Neural crest cell (in vitro differentiated cells): ENCODE measurements at regions not wholly inside any gene's neighbourhood (a gene's known extent, or its start where the extent isn't known, plus 50 kb on each side); places are given as distances from the start of the nearest gene placed in this dataset.

Experiments used
- DNase-seq: peaks from one replicate; pipeline ENCODE4 v3.0.0; 2021; ENCODE audit warnings: low read depth, mixed read lengths, low spot score
- H3K27ac Mint-ChIP-seq: one replicate; pipeline ENCODE4 v1.8.0; 2021; ENCODE audit warnings: mild to moderate bottlenecking, mixed read lengths; ENCODE audit not compliant: unreplicated experiment
- H3K27me3 Mint-ChIP-seq: 2 replicates; pipeline ENCODE4 v1.8.0; 2021; ENCODE audit warnings: low read depth, mild to moderate bottlenecking, mixed read lengths
- H3K36me3 Mint-ChIP-seq: 2 replicates; pipeline ENCODE4 v1.8.0; 2021; ENCODE audit warnings: low read depth, mild to moderate bottlenecking, mixed read lengths
- H3K4me1 Mint-ChIP-seq: 2 replicates; pipeline ENCODE4 v1.8.0; 2021; ENCODE audit warnings: mixed read lengths
- H3K4me3 Mint-ChIP-seq: one replicate; pipeline ENCODE4 v1.8.0; 2021; ENCODE audit warnings: mild to moderate bottlenecking, mixed read lengths
- H3K9me3 Mint-ChIP-seq: 2 replicates; pipeline ENCODE4 v1.8.0; 2021; ENCODE audit warnings: mixed read lengths
- TF ChIP-seq, protein P1 (sequence below): fragments of 200-600 bp; sonication (generic); conservative IDR thresholded peaks from 2 replicates; pipeline ENCODE4 v1.5.0; 2021; ENCODE audit warnings: antibody characterized with exemption, mild to moderate bottlenecking

DNA sequence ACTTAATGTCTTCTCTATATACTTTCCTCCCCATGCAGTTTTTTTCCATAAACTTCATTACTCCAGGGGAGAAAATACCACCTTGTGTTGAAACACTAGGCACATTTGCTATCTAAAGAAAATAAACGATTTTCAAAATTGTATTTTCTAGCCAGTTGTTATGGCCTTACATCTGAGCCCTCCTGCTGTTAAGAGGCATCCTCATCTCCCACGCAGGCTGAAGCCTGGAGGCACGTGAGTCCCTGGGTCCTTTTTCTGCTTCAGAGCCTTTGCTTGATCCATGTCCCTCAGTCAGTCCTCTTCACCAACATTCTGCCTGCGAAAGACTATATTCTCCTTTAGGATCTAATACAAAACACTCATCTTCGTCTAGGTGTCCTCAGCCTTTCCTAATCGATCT, 479.6 kb upstream of the ZNF717 start:
- no peak for DNase-seq
- TF ChIP-seq, protein P1, sequence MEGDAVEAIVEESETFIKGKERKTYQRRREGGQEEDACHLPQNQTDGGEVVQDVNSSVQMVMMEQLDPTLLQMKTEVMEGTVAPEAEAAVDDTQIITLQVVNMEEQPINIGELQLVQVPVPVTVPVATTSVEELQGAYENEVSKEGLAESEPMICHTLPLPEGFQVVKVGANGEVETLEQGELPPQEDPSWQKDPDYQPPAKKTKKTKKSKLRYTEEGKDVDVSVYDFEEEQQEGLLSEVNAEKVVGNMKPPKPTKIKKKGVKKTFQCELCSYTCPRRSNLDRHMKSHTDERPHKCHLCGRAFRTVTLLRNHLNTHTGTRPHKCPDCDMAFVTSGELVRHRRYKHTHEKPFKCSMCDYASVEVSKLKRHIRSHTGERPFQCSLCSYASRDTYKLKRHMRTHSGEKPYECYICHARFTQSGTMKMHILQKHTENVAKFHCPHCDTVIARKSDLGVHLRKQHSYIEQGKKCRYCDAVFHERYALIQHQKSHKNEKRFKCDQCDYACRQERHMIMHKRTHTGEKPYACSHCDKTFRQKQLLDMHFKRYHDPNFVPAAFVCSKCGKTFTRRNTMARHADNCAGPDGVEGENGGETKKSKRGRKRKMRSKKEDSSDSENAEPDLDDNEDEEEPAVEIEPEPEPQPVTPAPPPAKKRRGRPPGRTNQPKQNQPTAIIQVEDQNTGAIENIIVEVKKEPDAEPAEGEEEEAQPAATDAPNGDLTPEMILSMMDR: no peak
- Mint-ChIP-seq H3K27me3 (no peaks in the 10 kb centered on the region), H3K27ac (no peak overlapping the region), H3K4me1 (no peaks in the 10 kb centered on the region), H3K36me3 (no peaks in the 10 kb centered on the region), H3K9me3 (no peaks in the 10 kb centered on the region), H3K4me3 (no peak overlapping the region)

DNA sequence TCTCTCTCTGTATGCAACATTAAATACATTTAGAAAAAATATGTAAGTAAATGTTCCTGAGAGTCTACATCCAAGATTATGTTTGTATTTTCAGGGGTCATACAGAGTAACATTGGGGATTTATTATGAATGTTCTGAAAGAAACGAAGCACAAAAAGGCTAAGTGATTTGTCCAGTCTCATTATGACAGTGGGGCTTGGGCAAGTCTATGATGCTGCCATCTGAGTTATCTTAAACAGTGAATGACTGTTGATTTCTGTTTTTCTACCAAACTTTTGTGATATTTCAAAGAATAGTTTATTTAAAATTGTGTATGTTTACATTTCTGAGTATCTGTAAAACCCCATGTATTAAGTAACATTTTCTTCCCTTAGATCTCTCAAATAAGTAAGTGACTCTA, 481.2 kb upstream of the ZNF717 start:
- H3K4me3 Mint-ChIP-seq: no peak overlapping the region
- DNase-seq: no peak
- no peaks in the 10 kb centered on the region for H3K36me3 Mint-ChIP-seq
- H3K9me3 Mint-ChIP-seq: no peaks in the 10 kb centered on the region
- no peaks in the 10 kb centered on the region for H3K27me3 Mint-ChIP-seq
- no peak overlapping the region for H3K27ac Mint-ChIP-seq
- H3K4me1 Mint-ChIP-seq: no peaks in the 10 kb centered on the region
- TF ChIP-seq, protein P1: no peak

DNA sequence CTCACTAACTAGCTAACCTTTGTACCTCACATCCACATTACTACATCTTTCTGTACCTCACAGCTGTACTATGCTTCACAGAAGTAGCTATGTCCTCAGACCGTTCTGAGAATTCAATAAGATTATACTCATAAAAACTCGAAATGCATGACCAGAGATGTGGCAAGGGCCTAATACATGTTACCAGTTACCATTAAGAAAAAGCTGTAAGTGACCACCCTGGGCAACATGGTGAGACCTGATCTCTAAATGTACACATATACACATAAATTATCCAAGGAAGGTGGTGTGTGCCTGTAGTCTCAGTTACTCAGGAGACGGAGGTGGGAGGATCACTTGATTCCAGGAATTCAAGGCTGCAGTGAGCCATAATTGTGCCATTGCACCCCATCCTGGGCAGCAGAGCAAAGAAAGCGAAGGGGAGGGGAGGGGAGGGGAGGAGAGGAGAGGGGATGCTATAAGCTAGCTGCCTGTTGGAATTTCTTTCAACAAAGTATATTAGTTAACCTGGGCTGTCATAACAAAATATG, 482.6 kb upstream of the ZNF717 start:
- no peak overlapping the region for H3K27ac Mint-ChIP-seq
- DNase-seq: no peak
- no peaks in the 10 kb centered on the region for H3K27me3 Mint-ChIP-seq
- TF ChIP-seq, protein P1: no peak
- no peaks in the 10 kb centered on the region for H3K36me3 Mint-ChIP-seq
- H3K9me3 Mint-ChIP-seq: no peaks in the 10 kb centered on the region
- H3K4me1 Mint-ChIP-seq: no peaks in the 10 kb centered on the region
- no peak overlapping the region for H3K4me3 Mint-ChIP-seq

DNA sequence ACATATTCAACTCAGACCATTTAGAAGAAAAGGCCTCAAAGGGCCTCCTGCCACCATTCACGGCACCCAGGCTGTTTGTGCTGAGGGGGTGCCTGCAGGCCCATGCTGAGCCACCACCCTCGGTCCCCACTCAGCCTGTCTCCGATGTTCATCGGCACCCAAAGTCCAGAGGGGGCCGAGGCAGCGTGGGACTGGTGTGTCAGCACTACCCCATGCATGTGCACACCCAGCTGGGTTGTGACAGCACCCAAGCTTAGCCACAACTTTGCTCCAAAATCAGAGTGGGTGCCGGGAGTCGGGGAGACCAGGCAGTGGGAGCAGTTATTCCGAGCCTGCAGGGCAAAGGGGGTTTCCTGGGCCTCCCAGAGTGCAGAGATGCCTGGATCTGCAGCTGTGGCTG, 508.5 kb upstream of the ZNF717 start:
- TF ChIP-seq, protein P1: no peak
- no peaks in the 10 kb centered on the region for H3K4me1 Mint-ChIP-seq

DNA sequence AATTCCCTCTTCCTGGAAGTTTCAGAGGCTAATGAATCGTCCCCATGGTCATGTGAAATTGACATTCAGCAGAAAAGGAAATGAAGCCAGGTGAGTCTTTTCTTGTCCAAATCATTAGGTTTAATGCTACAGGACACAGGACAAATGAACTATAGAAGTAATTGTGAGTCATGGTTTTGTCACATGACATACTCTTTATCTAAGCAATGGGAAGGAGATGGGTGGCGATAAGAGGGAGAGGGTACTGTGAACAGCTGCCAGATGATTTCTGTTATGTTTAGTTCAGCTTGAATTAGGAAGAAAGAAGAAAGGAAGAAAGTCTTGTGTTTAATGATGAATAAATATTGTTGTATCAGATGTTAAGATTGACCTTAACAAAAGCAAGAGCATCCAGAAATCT, 515.4 kb upstream of the ZNF717 start:
- Mint-ChIP-seq H3K27ac (no peak overlapping the region), H3K4me1 (no peaks in the 10 kb centered on the region)
- TF ChIP-seq, protein P1: no peak

More for the DNA sequence above, 508.5 kb upstream of the ZNF717 start:
- Mint-ChIP-seq H3K4me3 (no peak overlapping the region), H3K9me3 (peaks cover 2% of the 10 kb centered on the region), H3K27ac (no peak overlapping the region), H3K27me3 (no peaks in the 10 kb centered on the region), H3K36me3 (no peaks in the 10 kb centered on the region)
- DNase-seq: no peak

DNA sequence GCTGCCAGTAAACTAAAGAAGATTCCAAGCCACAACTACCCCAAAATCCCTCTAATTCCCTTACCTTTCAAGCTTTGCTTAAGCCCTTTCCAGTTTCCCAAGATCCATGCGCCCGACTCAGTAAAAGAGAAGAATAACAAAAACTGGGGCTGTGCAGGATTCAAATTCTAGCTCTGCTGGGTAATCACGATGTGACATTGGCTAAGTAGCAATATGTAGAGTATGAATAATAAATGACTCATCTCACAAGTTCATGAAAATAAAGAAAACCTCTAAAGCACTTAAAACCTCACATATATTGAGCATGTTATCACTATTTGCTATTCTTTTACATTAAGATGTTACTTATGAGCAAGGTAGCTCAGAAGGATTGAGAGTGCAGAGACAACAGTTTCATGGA, 522.2 kb upstream of the ZNF717 start:
- TF ChIP-seq, protein P1: no peak
- DNase-seq: no peak
- H3K36me3 Mint-ChIP-seq: no peaks in the 10 kb centered on the region
- H3K4me1 Mint-ChIP-seq: no peaks in the 10 kb centered on the region
- no peaks in the 10 kb centered on the region for H3K9me3 Mint-ChIP-seq
- no peaks in the 10 kb centered on the region for H3K27me3 Mint-ChIP-seq
- no peak overlapping the region for H3K27ac Mint-ChIP-seq
- H3K4me3 Mint-ChIP-seq: no peak overlapping the region

More for the DNA sequence above, 515.4 kb upstream of the ZNF717 start:
- H3K27me3 Mint-ChIP-seq: no peaks in the 10 kb centered on the region
- H3K9me3 Mint-ChIP-seq: no peaks in the 10 kb centered on the region
- H3K4me3 Mint-ChIP-seq: no peak overlapping the region
- no peak for DNase-seq
- no peaks in the 10 kb centered on the region for H3K36me3 Mint-ChIP-seq
